Endodermal cell (in vitro differentiated cells): ENCODE measurements at regions not wholly inside any gene's neighbourhood (a gene's known extent, or its start where the extent isn't known, plus 50 kb on each side); places are given as distances from the start of the nearest gene placed in this dataset.

ENCODE experiments used
- DNase-seq: peaks from one replicate; pipeline ENCODE4 v3.0.0-alpha.2; 2017
- H3K27ac ChIP-seq: 2 replicates; pipeline ENCODE4 v1.5.1; 2013; ENCODE audit warnings: mild to moderate bottlenecking, low read depth, low read length, moderate library complexity
- H3K27me3 ChIP-seq: 2 replicates; pipeline ENCODE4 v1.6.1; 2013; ENCODE audit warnings: mild to moderate bottlenecking, low read length, moderate library complexity; ENCODE audit not compliant: insufficient read depth, control insufficient read depth, poor library complexity, severe bottlenecking
- H3K36me3 ChIP-seq: 2 replicates; pipeline ENCODE4 v1.7.0; 2013; ENCODE audit warnings: mild to moderate bottlenecking, low read length, moderate library complexity; ENCODE audit not compliant: control insufficient read depth, insufficient read depth
- H3K4me1 ChIP-seq: one replicate; pipeline ENCODE4 v1.7.0; 2013; ENCODE audit warnings: low read length; ENCODE audit not compliant: control insufficient read depth, insufficient read depth
- H3K4me3 ChIP-seq: 2 replicates; pipeline ENCODE4 v1.5.1; 2013; ENCODE audit warnings: mild to moderate bottlenecking, low read length, moderate library complexity
- H3K9ac ChIP-seq: 2 replicates; pipeline ENCODE4 v1.6.1; 2013; ENCODE audit warnings: mild to moderate bottlenecking, low read length, moderate library complexity; ENCODE audit not compliant: poor library complexity, severe bottlenecking; ENCODE audit errors: extremely low read depth
- H3K9me3 ChIP-seq: 2 replicates; pipeline ENCODE4 v1.6.1; 2013; ENCODE audit warnings: mild to moderate bottlenecking, low read length, moderate library complexity; ENCODE audit not compliant: control insufficient read depth
- H3K27ac Mint-ChIP-seq: 2 replicates; pipeline ENCODE4 v1.8.0; 2020; ENCODE audit warnings: mixed read lengths
- H3K27me3 Mint-ChIP-seq: 2 replicates; pipeline ENCODE4 v1.8.0; 2021; ENCODE audit warnings: mild to moderate bottlenecking, mixed read lengths; ENCODE audit not compliant: insufficient read depth
- H3K36me3 Mint-ChIP-seq: 2 replicates; pipeline ENCODE4 v1.8.0; 2020; ENCODE audit warnings: low read depth, mixed read lengths
- H3K4me1 Mint-ChIP-seq: 2 replicates; pipeline ENCODE4 v1.8.0; 2020; ENCODE audit warnings: mixed read lengths
- H3K4me3 Mint-ChIP-seq: 2 replicates; pipeline ENCODE4 v1.8.0; 2020; ENCODE audit warnings: mild to moderate bottlenecking, moderate library complexity, mixed read lengths
- H3K9me3 Mint-ChIP-seq: 2 replicates; pipeline ENCODE4 v1.8.0; 2020; ENCODE audit warnings: mild to moderate bottlenecking, mixed read lengths
- CTCF ChIP-seq: fragments of 200-600 bp; sonication (generic); conservative IDR thresholded peaks from 2 replicates; pipeline ENCODE4 v1.5.0; 2021; ENCODE audit warnings: antibody characterized with exemption, mild to moderate bottlenecking
- WGBS, 2 experiments: methylation state at CpG; one replicate each; pipeline versions ENCODE4 v1.1.5 to v1.1.7; 2013; ENCODE audit warnings: missing lambda C conversion rate in 2 of 2, mixed read lengths in 1 of 2; ENCODE audit not compliant: insufficient coverage in 1 of 2, insufficient read length in 1 of 2; 5-methylcytosine and 5-hydroxymethylcytosine counted together

DNA sequence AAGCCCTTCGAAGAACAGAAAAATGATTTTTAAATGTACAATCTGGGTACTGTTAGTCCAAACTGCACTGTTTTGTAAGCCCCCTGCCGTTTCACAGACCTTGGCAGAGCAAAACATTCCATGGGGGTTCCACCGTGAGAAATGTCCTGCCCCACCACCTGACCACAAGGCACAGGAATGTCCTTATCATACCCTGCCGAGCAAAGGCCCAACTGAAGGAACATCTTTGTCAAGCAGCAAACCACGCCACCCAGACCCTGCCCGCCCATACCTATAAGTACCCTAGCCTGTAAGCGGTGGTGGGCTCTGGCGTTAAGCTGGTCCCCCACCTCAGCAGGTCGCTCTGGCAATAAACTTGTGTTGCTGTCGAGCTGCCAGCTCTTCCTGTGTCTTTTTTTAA, 181.6 kb upstream of the PZP start:
- Histone ChIP-seq H3K9ac (no peak overlapping the region), H3K36me3 (no peaks in the 10 kb centered on the region), H3K4me3 (no peak overlapping the region), H3K27ac (no peak overlapping the region), H3K27me3 (no peaks in the 10 kb centered on the region), H3K4me1 (no peaks in the 10 kb centered on the region), H3K9me3 (no peaks in the 10 kb centered on the region)
- WGBS, 2 experiments, result 89 to 91% methylated on average over 9 to 10 of the region's 10 CpGs
- Mint-ChIP-seq H3K4me3 (no peak overlapping the region), H3K27ac (no peak overlapping the region), H3K4me1 (peaks cover 7% of the 10 kb centered on the region), H3K36me3 (no peaks in the 10 kb centered on the region), H3K9me3 (no peaks in the 10 kb centered on the region), H3K27me3 (no peaks in the 10 kb centered on the region)
- TF ChIP-seq CTCF, result no peak
- DNase-seq, result peak; percentile 56

- no peaks in the 10 kb centered on the region for H3K36me3 ChIP-seq
- no peaks in the 10 kb centered on the region for H3K4me1 ChIP-seq
- Mint-ChIP-seq H3K4me3 (no peak overlapping the region), H3K9me3 (no peaks in the 10 kb centered on the region), H3K27ac (no peak overlapping the region), H3K27me3 (no peaks in the 10 kb centered on the region), H3K36me3 (no peaks in the 10 kb centered on the region), H3K4me1 (peaks cover 7% of the 10 kb centered on the region)
- DNase-seq, result peak; percentile 41
- TF ChIP-seq CTCF, result no peak
- no peaks in the 10 kb centered on the region for H3K27me3 ChIP-seq
- no peaks in the 10 kb centered on the region for H3K9me3 ChIP-seq
- no peak overlapping the region for H3K27ac ChIP-seq
- no peak overlapping the region for H3K4me3 ChIP-seq
- H3K9ac ChIP-seq, result no peak overlapping the region
- 90 to 95% methylated on average over 4 to 8 of the region's 8 CpGs for WGBS, 2 experiments
Measured at GRCh38 chr12:9388379-9388778, 180.2 kb upstream of the PZP start.

- no peak overlapping the region for H3K9ac ChIP-seq
- 79 to 100% methylated on average over 2 of the region's 2 CpGs for WGBS, 2 experiments
- H3K27me3 ChIP-seq, result no peaks in the 10 kb centered on the region
- Mint-ChIP-seq H3K4me1 (peaks cover 7% of the 10 kb centered on the region), H3K27me3 (no peaks in the 10 kb centered on the region), H3K4me3 (no peak overlapping the region), H3K9me3 (no peaks in the 10 kb centered on the region), H3K27ac (no peak overlapping the region), H3K36me3 (no peaks in the 10 kb centered on the region)
- TF ChIP-seq CTCF, result no peak
- DNase-seq, result no peak
- no peak overlapping the region for H3K4me3 ChIP-seq
- H3K36me3 ChIP-seq, result no peaks in the 10 kb centered on the region
- H3K4me1 ChIP-seq, result no peaks in the 10 kb centered on the region
- no peak overlapping the region for H3K27ac ChIP-seq
- no peaks in the 10 kb centered on the region for H3K9me3 ChIP-seq
Measured at GRCh38 chr12:9387450-9387849, 179.3 kb upstream of the PZP start.
